IMR-90 (cell line): ENCODE measurements at regions not wholly inside any gene's neighbourhood (a gene's known extent, or its start where the extent isn't known, plus 50 kb on each side); places are given as distances from the start of the nearest gene placed in this dataset.

Source experiments
- ATAC-seq: fragments of 200-7000 bp; cut with Tn5 transposase; 2 replicates; pipeline ENCODE4 v1.9.1; 2020; ENCODE audit warnings: low read depth, mild to moderate bottlenecking, moderate library complexity
- BruUV-seq: library from RNA; stranded (reverse); fragments of 400-500 nt; replicated peaks from 2 replicates; lab custom pipeline; 2021; lab: Mats Ljungman, UMichigan
- CTCF ChIA-PET: fragments of 300-600 bp; formaldehyde crosslinking; extraction: SDS; loops from one replicate; lab custom pipeline; 2021; ENCODE audit warnings: antibody characterized with exemption; lab: Yijun Ruan, JAX
- POLR2A ChIA-PET: fragments of 300-600 bp; sonication (Branson Sonifier 250); formaldehyde crosslinking; loops from one replicate; lab custom pipeline; 2022; ENCODE audit warnings: antibody characterized with exemption; ENCODE audit not compliant: unreplicated experiment; lab: Charles Lee
- DNase-seq: peaks from one replicate; pipeline ENCODE4 v3.0.0; 2013
- H2AFZ ChIP-seq: replicated peaks from 2 replicates; pipeline ENCODE3; 2013; ENCODE audit warnings: low read length, mild to moderate bottlenecking; ENCODE audit not compliant: poor library complexity
- H2AK5ac ChIP-seq: 2 replicates; pipeline ENCODE4 v1.6.1; 2013; ENCODE audit warnings: low read depth, low read length, inconsistent platforms
- H2AK9ac ChIP-seq: replicated peaks from 2 replicates; pipeline ENCODE3; 2013; ENCODE audit warnings: mild to moderate bottlenecking, low read depth, low read length, moderate library complexity; ENCODE audit not compliant: poor library complexity
- H2BK120ac ChIP-seq: 2 replicates; pipeline ENCODE4 v1.6.1; 2013; ENCODE audit warnings: low read depth, low read length, inconsistent platforms
- H2BK15ac ChIP-seq: 3 replicates; pipeline ENCODE4 v1.6.1; 2013; ENCODE audit warnings: low read depth, low read length, inconsistent platforms
- H2BK20ac ChIP-seq: 2 replicates; pipeline ENCODE4 v1.6.1; 2013; ENCODE audit warnings: low read depth, mild to moderate bottlenecking, inconsistent platforms, low read length, moderate library complexity
- H2BK5ac ChIP-seq: 2 replicates; pipeline ENCODE4 v1.6.1; 2013; ENCODE audit warnings: mild to moderate bottlenecking, low read depth, low read length, inconsistent platforms; ENCODE audit not compliant: poor library complexity, severe bottlenecking
- H3K14ac ChIP-seq: replicated peaks from 2 replicates; pipeline ENCODE4 v1.6.1; 2013; ENCODE audit warnings: low read depth, low read length, inconsistent platforms
- H3K18ac ChIP-seq: 2 replicates; pipeline ENCODE4 v1.6.1; 2013; ENCODE audit warnings: low read depth, low read length, control low read depth
- H3K23ac ChIP-seq: 2 replicates; pipeline ENCODE4 v1.6.1; 2013; ENCODE audit warnings: low read depth, low read length, inconsistent platforms
- H3K27ac ChIP-seq: 2 replicates; pipeline ENCODE4 v1.5.1; 2013; ENCODE audit warnings: mild to moderate bottlenecking, control low read depth, low read length; ENCODE audit not compliant: insufficient read depth
- H3K27me3 ChIP-seq: 2 replicates; pipeline ENCODE4 v1.6.1; 2013; ENCODE audit warnings: low read length; ENCODE audit not compliant: control insufficient read depth, insufficient read depth
- H3K36me3 ChIP-seq: 2 replicates; pipeline ENCODE4 v1.6.1; 2013; ENCODE audit warnings: low read length, mixed read lengths; ENCODE audit not compliant: control insufficient read depth, insufficient read depth
- H3K4ac ChIP-seq: 2 replicates; pipeline ENCODE4 v1.6.1; 2013; ENCODE audit warnings: low read depth, low read length, inconsistent platforms
- H3K4me1 ChIP-seq: 2 replicates; pipeline ENCODE4 v1.6.1; 2013; ENCODE audit warnings: low read length, mixed read lengths; ENCODE audit not compliant: control insufficient read depth, insufficient read depth
- H3K4me2 ChIP-seq: 2 replicates; pipeline ENCODE4 v1.6.1; 2013; ENCODE audit warnings: low read depth, mild to moderate bottlenecking, control low read depth, low read length, moderate library complexity
- H3K4me3 ChIP-seq: 2 replicates; pipeline ENCODE4 v1.5.1; 2013; ENCODE audit warnings: low read depth, mild to moderate bottlenecking, control low read depth, low read length, moderate library complexity; ENCODE audit not compliant: insufficient read depth
- H3K56ac ChIP-seq: 2 replicates; pipeline ENCODE4 v1.6.1; 2013; ENCODE audit warnings: low read length, inconsistent platforms; ENCODE audit not compliant: insufficient read depth; ENCODE audit errors: extremely low read depth
- H3K79me1 ChIP-seq, 2 experiments: 2 replicates each; pipeline ENCODE4 v1.6.1; 2013; ENCODE audit warnings: low read length in 2 of 2, inconsistent platforms in 1 of 2, low read depth in 1 of 2
- H3K9ac ChIP-seq: 2 replicates; pipeline ENCODE4 v1.6.1; 2013; ENCODE audit warnings: low read depth, low read length, control low read depth
- H3K9me1 ChIP-seq: 2 replicates; pipeline ENCODE4 v1.6.1; 2013; ENCODE audit warnings: low read length, inconsistent platforms; ENCODE audit not compliant: insufficient read depth
- H3K9me3 ChIP-seq: 2 replicates; pipeline ENCODE4 v1.6.1; 2013; ENCODE audit warnings: low read length; ENCODE audit not compliant: control insufficient read depth, insufficient read depth
- H4K20me1 ChIP-seq: 2 replicates; pipeline ENCODE4 v1.6.1; 2013; ENCODE audit warnings: low read length, inconsistent platforms; ENCODE audit not compliant: insufficient read depth
- H4K5ac ChIP-seq: 2 replicates; pipeline ENCODE4 v1.6.1; 2013; ENCODE audit warnings: mild to moderate bottlenecking, low read depth, low read length, control low read depth
- H4K8ac ChIP-seq, 2 experiments: 2 replicates each; pipeline ENCODE4 v1.6.1; 2013; ENCODE audit warnings: low read depth in 2 of 2, low read length in 2 of 2, control low read depth in 1 of 2, inconsistent platforms in 1 of 2
- H4K91ac ChIP-seq: 2 replicates; pipeline ENCODE4 v1.6.1; 2013; ENCODE audit warnings: low read depth, low read length, inconsistent platforms; ENCODE audit not compliant: insufficient read depth
- BHLHE40 ChIP-seq: fragments of 150-350 bp; IDR thresholded peaks from 2 replicates; pipeline ENCODE4 v1.6.1; 2016; ENCODE audit warnings: mild to moderate bottlenecking, low read depth, low read length
- CEBPB ChIP-seq: IDR thresholded peaks from 2 replicates; pipeline ENCODE4 v1.6.1; 2012; ENCODE audit warnings: low read depth, low read length, improper control_type of control experiment
- ELK1 ChIP-seq: fragments of 150-350 bp; IDR thresholded peaks from 2 replicates; pipeline ENCODE4 v1.6.1; 2016; ENCODE audit warnings: low read depth, mild to moderate bottlenecking, low read length, moderate library complexity, borderline replicate concordance
- MAFK ChIP-seq: IDR thresholded peaks from 2 replicates; pipeline ENCODE4 v1.6.1; 2012; ENCODE audit warnings: low read depth, low read length, improper control_type of control experiment
- MAZ ChIP-seq: IDR thresholded peaks from 2 replicates; pipeline ENCODE4 v1.6.1; 2012; ENCODE audit warnings: low read depth, mild to moderate bottlenecking, low read length, improper control_type of control experiment, moderate library complexity, borderline replicate concordance
- MXI1 ChIP-seq: IDR thresholded peaks from 2 replicates; pipeline ENCODE4 v1.6.1; 2012; ENCODE audit warnings: low read depth, mild to moderate bottlenecking, low read length, moderate library complexity, borderline replicate concordance
- RCOR1 ChIP-seq: IDR thresholded peaks from 2 replicates; pipeline ENCODE4 v1.6.1; 2012; ENCODE audit warnings: mild to moderate bottlenecking, low read length, improper control_type of control experiment; ENCODE audit not compliant: insufficient replicate concordance
- USF2 ChIP-seq: fragments of 150-350 bp; IDR thresholded peaks from 2 replicates; pipeline ENCODE4 v1.6.1; 2017; ENCODE audit warnings: mild to moderate bottlenecking, antibody characterized with exemption, low read length, low read depth
- WGBS, 2 experiments: methylation state at CpG; one replicate each; pipeline versions ENCODE4 v1.1.5 to v1.1.7; 2013; ENCODE audit warnings: missing lambda C conversion rate in 2 of 2; ENCODE audit not compliant: insufficient read length in 1 of 2; ENCODE audit errors: extremely low coverage in 2 of 2; 5-methylcytosine and 5-hydroxymethylcytosine counted together
- dilution Hi-C: fragments of 300-500 bp; cut with HindIII; formaldehyde crosslinking; loops from one replicate; pipeline ENCODE4 v1.14.3; 2018; ENCODE audit warnings: low sequenced_read_pairs; ENCODE audit not compliant: unreplicated experiment
- in situ Hi-C: fragments of 300-500 bp; cut with MboI; formaldehyde crosslinking; loops from 3 replicates; pipeline ENCODE4 v1.14.3; 2019; ENCODE audit warnings: low sequenced_read_pairs, inconsistent platforms, mixed read lengths
- intact Hi-C: fragments of 100-400 bp; cut with micrococcal nuclease; formaldehyde crosslinking; loops from 2 replicates; pipeline ENCODE4 v1.10.0; 2022

- TF ChIP-seq CEBPB = no peak
- no peak for TF ChIP-seq MXI1
Observed at GRCh38 chr15:39030291-39031070, 465.9 kb upstream of the RASGRP1 start (continued).

- no peaks in the 10 kb centered on the region for H3K36me3 ChIP-seq
- no peaks in the 10 kb centered on the region for H4K20me1 ChIP-seq
- H2AK5ac ChIP-seq = no peak overlapping the region
- no TSS peak for BruUV-seq
- H4K91ac ChIP-seq = no peak overlapping the region
- intact Hi-C loops (no loop called here), dilution Hi-C loops (no loop called here), in situ Hi-C loops (no loop called here)
- DNase-seq = no peak
- H2AK9ac ChIP-seq = no peak overlapping the region
- H2AFZ ChIP-seq = no peak overlapping the region
- H3K4me3 ChIP-seq = no peak overlapping the region
- H3K79me1 ChIP-seq = no peaks in the 10 kb centered on the region
- no peak overlapping the region for H3K18ac ChIP-seq
- TF ChIP-seq MXI1 = no peak
- no peak for TF ChIP-seq BHLHE40
- no peak for TF ChIP-seq RCOR1
- no peak for TF ChIP-seq ELK1
- no peak for TF ChIP-seq MAZ
- TF ChIP-seq MAFK = no peak
- no peak for TF ChIP-seq USF2
- no peak overlapping the region for H3K4ac ChIP-seq
- H3K9me3 ChIP-seq = no peaks in the 10 kb centered on the region
- ChIA-PET POLR2A (no interaction called here), CTCF (no interaction called here)
- no peak overlapping the region for H2BK15ac ChIP-seq
- no peak overlapping the region for H3K9ac ChIP-seq
- no peaks in the 10 kb centered on the region for H3K27me3 ChIP-seq
- no CpG with 5 or more reads among the region's 4 CpGs for WGBS, 2 experiments
- H2BK20ac ChIP-seq = no peak overlapping the region
- no peak overlapping the region for H3K56ac ChIP-seq
- no peak overlapping the region for H4K8ac ChIP-seq
- H3K23ac ChIP-seq = no peak overlapping the region
- no peak overlapping the region for H2BK5ac ChIP-seq
- H3K27ac ChIP-seq = no peak overlapping the region
- peak; percentile 51 for ATAC-seq
- H3K4me2 ChIP-seq = no peak overlapping the region
- H3K4me1 ChIP-seq = peaks cover 3% of the 10 kb centered on the region
- no peak overlapping the region for H2BK120ac ChIP-seq
- no peak overlapping the region for H3K14ac ChIP-seq
- H3K9me1 ChIP-seq = no peaks in the 10 kb centered on the region
- no peak overlapping the region for H4K5ac ChIP-seq
Observed at GRCh38 chr15:39031596-39031995, 467.0 kb upstream of the RASGRP1 start.
